Tibial nerve (tissue), 4 donors: ENCODE measurements at regions not wholly inside any gene's neighbourhood (a gene's known extent, or its start where the extent isn't known, plus 50 kb on each side); places are given as distances from the start of the nearest gene placed in this dataset.
"Not testable (repeated sequence)": the region's sequence is repeated elsewhere in the genome, so short reads cannot be mapped to it uniquely, and the experiment has no call there.

ENCODE experiments used
- DNase-seq, 2 donors: peaks; one replicate each; pipeline ENCODE4 v3.0.0-alpha.2; 2019; ENCODE audit warnings: low spot score in 2 of 2
- H3K27ac ChIP-seq, 4 donors: fragments of 200-600 bp; sonication (generic) in 3 of 4; one replicate each; pipeline ENCODE4 v1.5.1; 2017 to 2019; ENCODE audit warnings: mild to moderate bottlenecking in 1 of 4
- H3K27me3 ChIP-seq, 2 donors: fragments of 200-600 bp; sonication (generic) in 1 of 2; one replicate each; pipeline versions ENCODE4 v1.5.1 to v1.6.0; 2017 to 2019
- H3K36me3 ChIP-seq, 3 donors: fragments of 200-600 bp; sonication (generic); one replicate each; pipeline ENCODE4 v1.5.1; 2018 to 2019
- H3K4me1 ChIP-seq, 4 donors: fragments of 200-600 bp; sonication (generic) in 3 of 4; one replicate each; pipeline ENCODE4 v1.5.1; 2017 to 2019
- H3K4me3 ChIP-seq, 4 donors: fragments of 200-600 bp; sonication (generic) in 3 of 4; one replicate each; pipeline ENCODE4 v1.5.1; 2017 to 2019; ENCODE audit warnings: mild to moderate bottlenecking in 1 of 4, moderate library complexity in 1 of 4
- H3K9me3 ChIP-seq, 4 donors: fragments of 200-600 bp; sonication (generic) in 3 of 4; one replicate each; pipeline ENCODE4 v1.5.1; 2017 to 2019
- CTCF ChIP-seq, 5 experiments: fragments of 200-600 bp in 3 of 5; fragments of 450-650 bp in 2 of 5; sonication (generic) in 3 of 5; IDR thresholded peaks; one replicate each; pipeline ENCODE4 v1.5.1; 2016 to 2019; ENCODE audit warnings: antibody characterized with exemption in 5 of 5, mild to moderate bottlenecking in 3 of 5, moderate library complexity in 2 of 5
- EP300 ChIP-seq, 2 donors: sonication (generic); formaldehyde crosslinking; IDR thresholded peaks; one replicate each; pipeline ENCODE4 v1.6.1; 2017; ENCODE audit warnings: antibody characterized with exemption in 2 of 2, mild to moderate bottlenecking in 1 of 2
- POLR2A ChIP-seq, 2 donors: fragments of 450-650 bp; IDR thresholded peaks; one replicate each; pipeline ENCODE4 v1.6.1; 2017; ENCODE audit warnings: antibody characterized with exemption in 2 of 2, mild to moderate bottlenecking in 2 of 2, moderate library complexity in 2 of 2
- WGBS, 2 donors: methylation state at CpG; one replicate each; pipeline ENCODE4 v1.1.5; 2018; 5-methylcytosine and 5-hydroxymethylcytosine counted together

- WGBS, 2 donors, result 49 to 50% methylated on average over 3 of the region's 3 CpGs
- DNase-seq, result no peak
- Histone ChIP-seq H3K9me3 (peaks cover 0 to 2% (median 0%) of the 10 kb centered on the region in 4 donors), H3K27me3 (no peaks in the 10 kb centered on the region), H3K4me1 (no peaks in the 10 kb centered on the region), H3K27ac (no peak overlapping the region), H3K36me3 (no peaks in the 10 kb centered on the region), H3K4me3 (no peak overlapping the region)
- TF ChIP-seq POLR2A (IDR thresholded peaks at IDR 0.05), result no peak
- TF ChIP-seq EP300 (IDR thresholded peaks at IDR 0.05), result no peak
- TF ChIP-seq CTCF (IDR thresholded peaks at IDR 0.05), result no peak
Observed at GRCh38 chr1:79903321-79903720, 896.8 kb upstream of the ADGRL4 start.

- DNase-seq, result no peak
- no peak for TF ChIP-seq POLR2A (IDR thresholded peaks at IDR 0.05)
- no peak for TF ChIP-seq EP300 (IDR thresholded peaks at IDR 0.05)
- no peak for TF ChIP-seq CTCF (IDR thresholded peaks at IDR 0.05)
- H3K9me3 ChIP-seq, result peaks cover 0 to 2% (median 0%) of the 10 kb centered on the region in 4 donors
- H3K27ac ChIP-seq, result no peak overlapping the region
- no peak overlapping the region for H3K4me3 ChIP-seq
- no peaks in the 10 kb centered on the region for H3K4me1 ChIP-seq
- WGBS, 2 donors, result 85 to 86% methylated on average over 4 of the region's 4 CpGs
- no peaks in the 10 kb centered on the region for H3K36me3 ChIP-seq
- H3K27me3 ChIP-seq, result no peaks in the 10 kb centered on the region
Observed at GRCh38 chr1:79902418-79902817, 895.9 kb upstream of the ADGRL4 start.

GRCh38 chr1:79899914-79900313, 893.4 kb upstream of the ADGRL4 start:
- Histone ChIP-seq H3K36me3 (no peaks in the 10 kb centered on the region), H3K27me3 (no peaks in the 10 kb centered on the region), H3K4me1 (no peaks in the 10 kb centered on the region), H3K4me3 (no peak overlapping the region), H3K27ac (no peak overlapping the region), H3K9me3 (no peaks in the 10 kb centered on the region)
- DNase-seq, result no peak
- TF ChIP-seq CTCF (IDR thresholded peaks at IDR 0.05) (no peak), POLR2A (IDR thresholded peaks at IDR 0.05) (no peak), EP300 (IDR thresholded peaks at IDR 0.05) (no peak)
- 82 to 87% methylated on average over 4 of the region's 4 CpGs for WGBS, 2 donors

GRCh38 chr1:79896140-79896539, 889.6 kb upstream of the ADGRL4 start:
- H3K4me3 ChIP-seq, result no peak overlapping the region
- no peaks in the 10 kb centered on the region for H3K4me1 ChIP-seq
- no peak for DNase-seq
- TF ChIP-seq CTCF (IDR thresholded peaks at IDR 0.05) (no peak), EP300 (IDR thresholded peaks at IDR 0.05) (no peak), POLR2A (IDR thresholded peaks at IDR 0.05) (no peak)
- 94 to 98% methylated on average over 2 of the region's 2 CpGs for WGBS, 2 donors
- no peaks in the 10 kb centered on the region for H3K36me3 ChIP-seq
- H3K27me3 ChIP-seq, result no peaks in the 10 kb centered on the region
- no peaks in the 10 kb centered on the region for H3K9me3 ChIP-seq
- no peak overlapping the region for H3K27ac ChIP-seq

GRCh38 chr1:79895573-79895972, 889.0 kb upstream of the ADGRL4 start:
- Histone ChIP-seq H3K9me3 (no peaks in the 10 kb centered on the region), H3K36me3 (no peaks in the 10 kb centered on the region), H3K27me3 (no peaks in the 10 kb centered on the region), H3K27ac (no peak overlapping the region), H3K4me3 (no peak overlapping the region), H3K4me1 (no peaks in the 10 kb centered on the region)
- DNase-seq, result no peak
- no peak for TF ChIP-seq EP300 (IDR thresholded peaks at IDR 0.05)
- no peak for TF ChIP-seq POLR2A (IDR thresholded peaks at IDR 0.05)
- TF ChIP-seq CTCF (IDR thresholded peaks at IDR 0.05), result no peak
- WGBS, 2 donors, result 66 to 73% methylated on average over 2 of the region's 2 CpGs

GRCh38 chr1:79894129-79894528, 887.6 kb upstream of the ADGRL4 start:
- WGBS, 2 donors, result 83 to 87% methylated on average over 5 of the region's 6 CpGs
- DNase-seq, H3K27ac ChIP-seq, H3K27me3 ChIP-seq, H3K36me3 ChIP-seq, H3K4me3 ChIP-seq, H3K4me1 ChIP-seq, H3K9me3 ChIP-seq: not testable (repeated sequence)
